ENCODE measurements at regions not wholly inside any gene's neighbourhood (a gene's known extent, or its start where the extent isn't known, plus 50 kb on each side); places are given as distances from the start of the nearest gene placed in this dataset.

DNA sequence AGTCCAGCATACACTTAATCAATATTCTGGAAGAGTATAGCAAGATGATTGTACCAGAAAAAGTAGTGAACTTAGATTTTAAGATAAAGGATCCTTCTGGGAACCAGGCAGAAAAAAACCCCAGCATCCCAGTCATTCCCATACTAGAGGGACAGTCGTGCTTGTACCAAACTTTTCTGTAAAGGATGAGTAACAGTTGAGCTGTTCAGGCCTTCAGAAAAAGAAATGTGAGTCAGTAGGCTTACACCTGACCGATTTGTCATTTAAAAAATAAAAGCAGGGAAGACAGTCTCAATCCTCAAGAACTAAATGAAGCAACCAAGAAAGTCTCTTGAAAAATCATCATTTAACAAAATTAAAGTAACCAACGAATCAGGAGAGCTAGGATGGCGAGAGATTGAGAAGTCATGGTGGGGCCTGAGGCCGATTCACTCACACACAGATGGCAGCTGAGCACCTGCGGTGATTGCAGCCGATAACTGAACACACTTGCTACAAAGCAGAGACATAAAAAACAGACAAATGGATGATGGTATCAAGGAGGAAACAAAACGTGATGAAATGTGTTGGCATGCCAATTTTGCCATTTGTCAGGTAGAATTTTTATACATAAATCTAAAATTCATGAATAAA is 170.0 kb upstream of the ALKAL2 start:
- no peak for DNase-seq (ENCODE audit: low spot score)
- no CpG with 5 or more reads among the region's 8 CpGs for WGBS, 2 donors (ENCODE audit: extremely low coverage in 2 of 2, insufficient read length in 2 of 2, insufficient replicate concordance in 1 of 2)

DNA sequence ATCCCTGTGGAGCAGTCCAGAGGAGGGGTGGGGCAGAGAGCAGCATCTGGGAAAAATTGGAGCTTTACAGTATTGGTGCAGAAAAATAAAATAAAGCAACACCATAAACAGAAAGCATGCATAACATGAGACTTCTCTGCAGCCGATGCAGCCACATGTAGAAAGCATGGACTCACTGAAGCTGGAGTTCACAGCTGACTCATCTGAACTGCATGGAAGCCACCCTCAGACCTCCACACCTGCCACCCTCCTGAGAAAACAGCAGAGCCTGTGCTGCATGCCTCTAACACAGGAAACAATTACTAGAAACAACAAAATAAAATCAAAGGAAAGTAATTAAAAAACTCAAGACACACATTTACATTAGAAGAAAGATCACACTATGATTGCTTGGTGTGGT is 169.4 kb upstream of the ALKAL2 start:
- no CpG with 5 or more reads among the region's 1 CpG for WGBS, 2 donors (ENCODE audit: extremely low coverage in 2 of 2, insufficient read length in 2 of 2, insufficient replicate concordance in 1 of 2)
- no peak overlapping the region for H3K4ac ChIP-seq (ENCODE audit: low read length)
- no peak overlapping the region for H3K27ac ChIP-seq (replicated peaks; ENCODE audit: low read length)
- DNase-seq (ENCODE audit: low spot score), result no peak
- H2AK5ac ChIP-seq (ENCODE audit: low read depth, low read length), result no peak overlapping the region
- no peak overlapping the region for H3K4me2 ChIP-seq (ENCODE audit: insufficient read depth, low read length, poor library complexity, severe bottlenecking)
- H4K91ac ChIP-seq (ENCODE audit: low read depth, low read length, poor library complexity), result no peak overlapping the region
- peaks cover 0 to 10% of the 10 kb centered on the region in 2 donors for H3K9me3 ChIP-seq (replicated peaks in 1 of 2; ENCODE audit: control insufficient read depth in 2 of 2, insufficient read depth in 1 of 2, low read depth in 1 of 2, low read length in 2 of 2)
- H3K9ac ChIP-seq (ENCODE audit: low read depth, low read length, poor library complexity), result no peak overlapping the region
- H3K4me1 ChIP-seq (ENCODE audit: control insufficient read depth in 2 of 2, insufficient read depth in 1 of 2, low read depth in 1 of 2, low read length in 2 of 2), result peaks cover 0 to 3% of the 10 kb centered on the region in 2 donors
- H4K8ac ChIP-seq (ENCODE audit: low read depth, low read length), result no peak overlapping the region
- H2BK15ac ChIP-seq (ENCODE audit: low read length), result no peak overlapping the region
- no peak overlapping the region for H2BK5ac ChIP-seq (ENCODE audit: low read length)
- no peak overlapping the region for H3K18ac ChIP-seq (ENCODE audit: low read length)
- H2BK120ac ChIP-seq (ENCODE audit: low read depth, low read length), result no peak overlapping the region
- H2BK12ac ChIP-seq (ENCODE audit: low read length), result no peak overlapping the region
- no peak overlapping the region for H3K4me3 ChIP-seq (ENCODE audit: low read length in 2 of 2)
- no peaks in the 10 kb centered on the region for H3K79me1 ChIP-seq (ENCODE audit: low read depth, low read length)
- no peak overlapping the region for H3K23ac ChIP-seq (ENCODE audit: low read depth, low read length, poor library complexity)
- no peaks in the 10 kb centered on the region for H3K27me3 ChIP-seq (ENCODE audit: control insufficient read depth in 3 of 3, insufficient read depth in 3 of 3, low read depth in 1 of 3, low read length in 3 of 3)
- no peaks in the 10 kb centered on the region for H3K36me3 ChIP-seq (replicated peaks in 1 of 2; ENCODE audit: control insufficient read depth in 2 of 2, insufficient read depth in 2 of 2, low read length in 2 of 2)
- H3K14ac ChIP-seq (ENCODE audit: low read length), result no peak overlapping the region
- H2AFZ ChIP-seq (ENCODE audit: low read length), result no peak overlapping the region

More for the DNA sequence above, 170.0 kb upstream of the ALKAL2 start:
- Histone ChIP-seq H2BK5ac (ENCODE audit: low read length) (no peak overlapping the region), H2AK5ac (ENCODE audit: low read depth, low read length) (no peak overlapping the region), H3K27me3 (ENCODE audit: control insufficient read depth in 3 of 3, insufficient read depth in 3 of 3, low read depth in 1 of 3, low read length in 3 of 3) (no peaks in the 10 kb centered on the region), H4K8ac (ENCODE audit: low read depth, low read length) (no peak overlapping the region), H3K4ac (ENCODE audit: low read length) (no peak overlapping the region), H3K9ac (ENCODE audit: low read depth, low read length, poor library complexity) (no peak overlapping the region), H2BK120ac (ENCODE audit: low read depth, low read length) (no peak overlapping the region), H2AFZ (ENCODE audit: low read length) (no peak overlapping the region), H3K18ac (ENCODE audit: low read length) (no peak overlapping the region), H3K4me2 (ENCODE audit: insufficient read depth, low read length, poor library complexity, severe bottlenecking) (no peak overlapping the region), H3K79me1 (ENCODE audit: low read depth, low read length) (no peaks in the 10 kb centered on the region), H3K4me1 (ENCODE audit: control insufficient read depth in 2 of 2, insufficient read depth in 1 of 2, low read depth in 1 of 2, low read length in 2 of 2) (peaks cover 0 to 3% of the 10 kb centered on the region in 2 donors), H2BK15ac (ENCODE audit: low read length) (no peak overlapping the region), H3K4me3 (ENCODE audit: low read length in 2 of 2) (no peak overlapping the region), H4K91ac (ENCODE audit: low read depth, low read length, poor library complexity) (no peak overlapping the region), H3K9me3 (replicated peaks in 1 of 2; ENCODE audit: control insufficient read depth in 2 of 2, insufficient read depth in 1 of 2, low read depth in 1 of 2, low read length in 2 of 2) (peaks cover 0 to 10% of the 10 kb centered on the region in 2 donors), H2BK12ac (ENCODE audit: low read length) (no peak overlapping the region), H3K14ac (ENCODE audit: low read length) (no peak overlapping the region), H3K27ac (replicated peaks; ENCODE audit: low read length) (no peak overlapping the region), H3K23ac (ENCODE audit: low read depth, low read length, poor library complexity) (no peak overlapping the region), H3K36me3 (replicated peaks in 1 of 2; ENCODE audit: control insufficient read depth in 2 of 2, insufficient read depth in 2 of 2, low read length in 2 of 2) (no peaks in the 10 kb centered on the region)

DNA sequence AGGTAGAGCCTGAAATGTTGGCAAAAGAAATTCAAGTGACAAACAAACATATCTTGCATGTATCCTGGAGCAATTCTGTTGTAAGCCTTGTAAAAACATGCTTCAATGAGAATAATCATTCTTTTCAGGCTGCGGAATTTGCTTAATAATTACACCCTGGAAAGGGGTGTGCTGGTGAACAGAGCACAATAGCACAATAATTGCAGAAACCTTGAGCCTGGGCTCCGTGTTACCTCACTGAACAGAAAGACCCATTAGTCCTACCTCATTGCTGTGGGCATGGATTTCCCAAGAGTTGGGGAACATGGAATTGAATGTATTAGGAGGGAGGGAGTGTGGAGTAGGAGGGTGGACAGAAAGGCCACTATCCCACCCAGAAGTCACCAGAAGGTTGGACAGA is 168.0 kb upstream of the ALKAL2 start:
- Histone ChIP-seq H3K23ac (ENCODE audit: low read depth, low read length, poor library complexity) (no peak overlapping the region), H3K36me3 (replicated peaks in 1 of 2; ENCODE audit: control insufficient read depth in 2 of 2, insufficient read depth in 2 of 2, low read length in 2 of 2) (no peaks in the 10 kb centered on the region)

DNA sequence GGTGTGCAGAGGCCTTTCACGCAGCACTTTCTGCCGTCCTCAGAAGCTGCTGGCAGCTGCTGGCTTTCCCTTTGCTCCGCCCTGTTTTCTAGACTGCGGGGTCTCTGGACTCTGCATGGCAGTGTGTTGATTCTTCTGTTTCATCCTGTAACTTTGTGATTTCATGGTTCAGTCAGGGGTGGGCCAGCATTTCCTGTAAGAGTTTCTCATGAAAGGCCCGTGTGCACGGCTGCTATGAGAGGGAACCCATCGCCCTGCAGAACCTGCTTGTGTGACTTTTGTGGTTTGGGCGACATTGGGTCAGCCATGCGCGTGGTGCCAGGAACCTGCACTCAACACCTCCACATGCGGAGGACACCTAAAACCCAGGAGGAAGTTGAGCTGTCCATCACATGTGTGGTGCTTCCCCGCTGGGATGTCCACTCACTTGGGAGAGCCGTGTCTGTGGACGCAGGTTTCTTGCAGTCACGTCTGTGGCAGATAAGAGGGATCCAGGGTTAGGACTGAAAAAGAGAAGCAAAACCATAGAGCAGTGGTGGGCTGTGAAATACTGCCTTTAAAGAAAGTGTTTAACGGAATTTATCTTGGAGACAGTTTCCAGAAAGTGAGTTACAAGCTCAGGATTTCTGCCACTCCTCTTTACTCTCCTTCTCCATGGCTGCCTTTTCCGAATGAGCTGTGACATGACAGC is 167.3 kb upstream of the ALKAL2 start:
- no peaks in the 10 kb centered on the region for H3K27me3 ChIP-seq (ENCODE audit: control insufficient read depth in 3 of 3, insufficient read depth in 3 of 3, low read depth in 1 of 3, low read length in 3 of 3)
- no peak overlapping the region for H3K4ac ChIP-seq (ENCODE audit: low read length)
- H2BK120ac ChIP-seq (ENCODE audit: low read depth, low read length), result no peak overlapping the region
- no peak overlapping the region for H3K18ac ChIP-seq (ENCODE audit: low read length)
- H2BK15ac ChIP-seq (ENCODE audit: low read length), result no peak overlapping the region
- H3K27ac ChIP-seq (replicated peaks; ENCODE audit: low read length), result no peak overlapping the region
- no peak overlapping the region for H3K4me2 ChIP-seq (ENCODE audit: insufficient read depth, low read length, poor library complexity, severe bottlenecking)
- peaks cover 0 to 2% of the 10 kb centered on the region in 2 donors for H3K9me3 ChIP-seq (replicated peaks in 1 of 2; ENCODE audit: control insufficient read depth in 2 of 2, insufficient read depth in 1 of 2, low read depth in 1 of 2, low read length in 2 of 2)
- H3K4me1 ChIP-seq (ENCODE audit: control insufficient read depth in 2 of 2, insufficient read depth in 1 of 2, low read depth in 1 of 2, low read length in 2 of 2), result peaks cover 0 to 3% of the 10 kb centered on the region in 2 donors
- H2AK5ac ChIP-seq (ENCODE audit: low read depth, low read length), result no peak overlapping the region
- no peak for DNase-seq (ENCODE audit: low spot score)
- no peak overlapping the region for H3K9ac ChIP-seq (ENCODE audit: low read depth, low read length, poor library complexity)
- H3K4me3 ChIP-seq (ENCODE audit: low read length in 2 of 2), result no peak overlapping the region
- H3K23ac ChIP-seq (ENCODE audit: low read depth, low read length, poor library complexity), result no peak overlapping the region
- peak overlapping the region; percentile 24 for H2AFZ ChIP-seq (ENCODE audit: low read length)
- no CpG with 5 or more reads among the region's 17 CpGs for WGBS, 2 donors (ENCODE audit: extremely low coverage in 2 of 2, insufficient read length in 2 of 2, insufficient replicate concordance in 1 of 2)
- no peak overlapping the region for H4K8ac ChIP-seq (ENCODE audit: low read depth, low read length)
- no peaks in the 10 kb centered on the region for H3K36me3 ChIP-seq (replicated peaks in 1 of 2; ENCODE audit: control insufficient read depth in 2 of 2, insufficient read depth in 2 of 2, low read length in 2 of 2)
- no peaks in the 10 kb centered on the region for H3K79me1 ChIP-seq (ENCODE audit: low read depth, low read length)
- H2BK5ac ChIP-seq (ENCODE audit: low read length), result no peak overlapping the region
- no peak overlapping the region for H4K91ac ChIP-seq (ENCODE audit: low read depth, low read length, poor library complexity)
- H2BK12ac ChIP-seq (ENCODE audit: low read length), result no peak overlapping the region
- H3K14ac ChIP-seq (ENCODE audit: low read length), result no peak overlapping the region

More for the DNA sequence above, 168.0 kb upstream of the ALKAL2 start:
- DNase-seq (ENCODE audit: low spot score), result no peak
- H3K14ac ChIP-seq (ENCODE audit: low read length), result no peak overlapping the region
- H2BK15ac ChIP-seq (ENCODE audit: low read length), result no peak overlapping the region
- H3K9ac ChIP-seq (ENCODE audit: low read depth, low read length, poor library complexity), result no peak overlapping the region
- no peaks in the 10 kb centered on the region for H3K27me3 ChIP-seq (ENCODE audit: control insufficient read depth in 3 of 3, insufficient read depth in 3 of 3, low read depth in 1 of 3, low read length in 3 of 3)
- H3K9me3 ChIP-seq (replicated peaks in 1 of 2; ENCODE audit: control insufficient read depth in 2 of 2, insufficient read depth in 1 of 2, low read depth in 1 of 2, low read length in 2 of 2), result peaks cover 0 to 3% of the 10 kb centered on the region in 2 donors
- H2AFZ ChIP-seq (ENCODE audit: low read length), result no peak overlapping the region
- H3K27ac ChIP-seq (replicated peaks; ENCODE audit: low read length), result no peak overlapping the region
- no peak overlapping the region for H2BK5ac ChIP-seq (ENCODE audit: low read length)
- H4K8ac ChIP-seq (ENCODE audit: low read depth, low read length), result no peak overlapping the region
- H2BK120ac ChIP-seq (ENCODE audit: low read depth, low read length), result no peak overlapping the region
- H2AK5ac ChIP-seq (ENCODE audit: low read depth, low read length), result no peak overlapping the region
- H3K18ac ChIP-seq (ENCODE audit: low read length), result no peak overlapping the region
- WGBS, 2 donors (ENCODE audit: extremely low coverage in 2 of 2, insufficient read length in 2 of 2, insufficient replicate concordance in 1 of 2), result no CpG with 5 or more reads among the region's 2 CpGs
- H3K4me1 ChIP-seq (ENCODE audit: control insufficient read depth in 2 of 2, insufficient read depth in 1 of 2, low read depth in 1 of 2, low read length in 2 of 2), result peaks cover 0 to 3% of the 10 kb centered on the region in 2 donors
- no peaks in the 10 kb centered on the region for H3K79me1 ChIP-seq (ENCODE audit: low read depth, low read length)
- H4K91ac ChIP-seq (ENCODE audit: low read depth, low read length, poor library complexity), result no peak overlapping the region
- no peak overlapping the region for H3K4me3 ChIP-seq (ENCODE audit: low read length in 2 of 2)
- no peak overlapping the region for H3K4ac ChIP-seq (ENCODE audit: low read length)
- no peak overlapping the region for H3K4me2 ChIP-seq (ENCODE audit: insufficient read depth, low read length, poor library complexity, severe bottlenecking)
- no peak overlapping the region for H2BK12ac ChIP-seq (ENCODE audit: low read length)

Data from neuronal stem cell (in vitro differentiated cells).